H9 (cell line): ENCODE measurements at regions not wholly inside any gene's neighbourhood (a gene's known extent, or its start where the extent isn't known, plus 50 kb on each side); places are given as distances from the start of the nearest gene placed in this dataset.

ENCODE experiments used
- DNase-seq: peaks from one replicate; pipeline ENCODE4 v3.0.0-alpha.2; 2017
- H2AFZ ChIP-seq: one replicate; pipeline ENCODE4 v1.6.1; 2013; ENCODE audit warnings: mild to moderate bottlenecking, low read length, control low read depth, moderate library complexity
- H2AK5ac ChIP-seq: 2 replicates; pipeline ENCODE4 v1.6.1; 2013; ENCODE audit warnings: low read length, control low read depth, mixed read lengths; ENCODE audit not compliant: insufficient read length
- H2BK120ac ChIP-seq: one replicate; pipeline ENCODE4 v1.6.1; 2013; ENCODE audit warnings: low read depth, mild to moderate bottlenecking, low read length, control low read depth, inconsistent platforms; ENCODE audit not compliant: poor library complexity, severe bottlenecking
- H2BK12ac ChIP-seq: 2 replicates; pipeline ENCODE4 v1.6.1; 2013; ENCODE audit warnings: low read length, control low read depth, mixed read lengths, low read depth; ENCODE audit not compliant: insufficient read length
- H2BK15ac ChIP-seq: 2 replicates; pipeline ENCODE4 v1.6.1; 2013; ENCODE audit warnings: low read depth, low read length, control low read depth
- H2BK20ac ChIP-seq: one replicate; pipeline ENCODE4 v1.6.1; 2013; ENCODE audit warnings: low read depth, mild to moderate bottlenecking, low read length, control low read depth, inconsistent platforms; ENCODE audit not compliant: poor library complexity, severe bottlenecking
- H2BK5ac ChIP-seq: 2 replicates; pipeline ENCODE4 v1.6.1; 2013; ENCODE audit warnings: low read length, control low read depth, mixed read lengths; ENCODE audit not compliant: insufficient read length
- H3K14ac ChIP-seq: 2 replicates; pipeline ENCODE4 v1.6.1; 2013; ENCODE audit warnings: low read length, control low read depth; ENCODE audit not compliant: insufficient read depth
- H3K18ac ChIP-seq: 2 replicates; pipeline ENCODE4 v1.6.1; 2013; ENCODE audit warnings: low read depth, mild to moderate bottlenecking, mixed read lengths, low read length, control low read depth; ENCODE audit not compliant: insufficient read length
- H3K23ac ChIP-seq: 2 replicates; pipeline ENCODE4 v1.6.1; 2013; ENCODE audit warnings: low read length, control low read depth, mixed read lengths, low read depth; ENCODE audit not compliant: insufficient read length
- H3K23me2 ChIP-seq: 2 replicates; pipeline ENCODE4 v1.6.1; 2013; ENCODE audit warnings: low read depth, mild to moderate bottlenecking, mixed read lengths, low read length, control low read depth; ENCODE audit not compliant: insufficient read length, poor library complexity, severe bottlenecking
- H3K27ac ChIP-seq: 2 replicates; pipeline ENCODE4 v1.5.1; 2013; ENCODE audit warnings: low read length, control low read depth, mixed read lengths, low read depth; ENCODE audit not compliant: insufficient read length
- H3K27me3 ChIP-seq: 2 replicates; pipeline ENCODE4 v1.6.1; 2013; ENCODE audit warnings: low read length, control low read depth, inconsistent platforms; ENCODE audit not compliant: insufficient read depth
- H3K4ac ChIP-seq: 2 replicates; pipeline ENCODE4 v1.6.1; 2013; ENCODE audit warnings: low read depth, mild to moderate bottlenecking, control low read depth, inconsistent platforms, low read length, moderate library complexity
- H3K4me1 ChIP-seq: 2 replicates; pipeline ENCODE4 v1.6.1; 2013; ENCODE audit warnings: low read length, control low read depth, inconsistent platforms; ENCODE audit not compliant: insufficient read depth
- H3K4me2 ChIP-seq: 2 replicates; pipeline ENCODE4 v1.6.1; 2013; ENCODE audit warnings: low read length, control low read depth, mixed read lengths; ENCODE audit not compliant: insufficient read length, insufficient read depth
- H3K56ac ChIP-seq: 2 replicates; pipeline ENCODE4 v1.6.1; 2013; ENCODE audit warnings: low read depth, mild to moderate bottlenecking, mixed read lengths, low read length, control low read depth; ENCODE audit not compliant: insufficient read length
- H3K79me1 ChIP-seq: 2 replicates; pipeline ENCODE4 v1.6.1; 2013; ENCODE audit warnings: low read depth, mild to moderate bottlenecking, moderate library complexity, low read length, control low read depth, inconsistent platforms; ENCODE audit not compliant: insufficient read depth, poor library complexity, severe bottlenecking
- H3K79me2 ChIP-seq: 2 replicates; pipeline ENCODE4 v1.6.1; 2013; ENCODE audit warnings: low read length, control low read depth, inconsistent platforms; ENCODE audit not compliant: insufficient read depth
- H3K9ac ChIP-seq: 2 replicates; pipeline ENCODE4 v1.6.1; 2013; ENCODE audit warnings: low read length, control low read depth, mixed read lengths; ENCODE audit not compliant: insufficient read length; ENCODE audit errors: extremely low read depth
- H3K9me3 ChIP-seq: one replicate; pipeline ENCODE4 v1.6.1; 2013; ENCODE audit warnings: low read depth, low read length, inconsistent platforms; ENCODE audit not compliant: control insufficient read depth
- H3T11ph ChIP-seq: one replicate; pipeline ENCODE4 v1.6.1; 2013; ENCODE audit warnings: mild to moderate bottlenecking, low read length, control low read depth, inconsistent platforms
- H4K20me1 ChIP-seq: one replicate; pipeline ENCODE4 v1.6.1; 2013; ENCODE audit not compliant: control insufficient read depth, insufficient read length, insufficient read depth
- H4K5ac ChIP-seq: 2 replicates; pipeline ENCODE4 v1.6.1; 2013; ENCODE audit warnings: low read depth, mild to moderate bottlenecking, mixed read lengths, low read length, control low read depth; ENCODE audit not compliant: insufficient read length
- H4K8ac ChIP-seq: replicated peaks from 2 replicates; pipeline ENCODE4 v1.6.1; 2013; ENCODE audit warnings: low read length, control low read depth, mixed read lengths, low read depth; ENCODE audit not compliant: insufficient read length
- H4K91ac ChIP-seq: 2 replicates; pipeline ENCODE4 v1.6.1; 2013; ENCODE audit warnings: low read depth, mild to moderate bottlenecking, moderate library complexity, mixed read lengths, low read length, control low read depth; ENCODE audit not compliant: insufficient read length
- H3K27ac Mint-ChIP-seq, 3 experiments: 2 replicates in 2 of 3; 3 replicates in 1 of 3; pipeline ENCODE4 v1.8.0; 2020 to 2021; ENCODE audit warnings: mixed read lengths in 3 of 3, mild to moderate bottlenecking in 1 of 3, moderate library complexity in 1 of 3
- H3K27me3 Mint-ChIP-seq: 2 replicates; pipeline ENCODE4 v1.8.0; 2021; ENCODE audit warnings: low read depth, mild to moderate bottlenecking, moderate library complexity, mixed read lengths
- H3K36me3 Mint-ChIP-seq, 3 experiments: 2 replicates in 2 of 3; 3 replicates in 1 of 3; pipeline ENCODE4 v1.8.0; 2020 to 2021; ENCODE audit warnings: low read depth in 3 of 3, mixed read lengths in 3 of 3; ENCODE audit not compliant: insufficient read depth in 1 of 3
- H3K4me1 Mint-ChIP-seq, 2 experiments: 2 replicates each; pipeline ENCODE4 v1.8.0; 2020; ENCODE audit warnings: mixed read lengths in 2 of 2
- H3K4me3 Mint-ChIP-seq, 2 experiments: 2 replicates in 1 of 2; 3 replicates in 1 of 2; pipeline ENCODE4 v1.8.0; 2020 to 2021; ENCODE audit warnings: mild to moderate bottlenecking in 2 of 2, mixed read lengths in 2 of 2, moderate library complexity in 1 of 2
- H3K9me3 Mint-ChIP-seq, 2 experiments: 2 replicates in 1 of 2; 3 replicates in 1 of 2; pipeline ENCODE4 v1.8.0; 2020; ENCODE audit warnings: mild to moderate bottlenecking in 2 of 2, mixed read lengths in 2 of 2, moderate library complexity in 1 of 2
- WGBS: extraction: QIAGEN DNeasy Blood & Tissue Kit; methylation state at CpG from one replicate; pipeline ENCODE4 v1.1.7; 2013; ENCODE audit warnings: missing lambda C conversion rate, low lambda C conversion rate, mixed read lengths; ENCODE audit not compliant: insufficient read length; ENCODE audit errors: extremely low coverage; 5-methylcytosine and 5-hydroxymethylcytosine counted together
- TF ChIP-seq, protein P1 (sequence below): fragments of 200-600 bp; sonication (generic); conservative IDR thresholded peaks from 3 replicates; pipeline ENCODE4 v1.8.0; 2021; ENCODE audit warnings: antibody characterized with exemption, mild to moderate bottlenecking

GRCh38 chr4:80125252-80126177, 52.5 kb upstream of the ANTXR2 start:
- Histone ChIP-seq H3K4me2 (no peak overlapping the region), H3K4ac (no peak overlapping the region), H2BK12ac (no peak overlapping the region), H3K79me1 (no peaks in the 10 kb centered on the region), H2BK5ac (no peak overlapping the region), H2BK20ac (no peak overlapping the region), H3T11ph (no peak overlapping the region), H2AFZ (no peak overlapping the region), H3K9me3 (no peaks in the 10 kb centered on the region), H3K27me3 (no peaks in the 10 kb centered on the region), H2BK120ac (no peak overlapping the region), H3K23me2 (no peaks in the 10 kb centered on the region), H4K91ac (no peak overlapping the region), H3K9ac (no peak overlapping the region), H3K56ac (no peak overlapping the region), H3K23ac (no peak overlapping the region), H3K4me1 (no peaks in the 10 kb centered on the region), H3K27ac (no peak overlapping the region), H2BK15ac (no peak overlapping the region), H4K20me1 (no peaks in the 10 kb centered on the region), H3K79me2 (no peaks in the 10 kb centered on the region), H2AK5ac (no peak overlapping the region), H4K8ac (no peak overlapping the region), H3K18ac (no peak overlapping the region), H3K14ac (no peak overlapping the region), H4K5ac (no peak overlapping the region)
- WGBS = no CpG with 5 or more reads among the region's 4 CpGs
- Mint-ChIP-seq H3K27ac (peak overlapping the region in 1 of 3 experiments; percentile 81; a peak in 1 of 7 replicates), H3K36me3 (no peaks in the 10 kb centered on the region), H3K27me3 (no peaks in the 10 kb centered on the region), H3K9me3 (no peaks in the 10 kb centered on the region; a peak in 1 of 5 replicates), H3K4me3 (no peak overlapping the region), H3K4me1 (peaks cover 4 to 6% of the 10 kb centered on the region in 2 experiments; a peak in 3 of 4 replicates)
- no peak for DNase-seq
- TF ChIP-seq, protein P1, sequence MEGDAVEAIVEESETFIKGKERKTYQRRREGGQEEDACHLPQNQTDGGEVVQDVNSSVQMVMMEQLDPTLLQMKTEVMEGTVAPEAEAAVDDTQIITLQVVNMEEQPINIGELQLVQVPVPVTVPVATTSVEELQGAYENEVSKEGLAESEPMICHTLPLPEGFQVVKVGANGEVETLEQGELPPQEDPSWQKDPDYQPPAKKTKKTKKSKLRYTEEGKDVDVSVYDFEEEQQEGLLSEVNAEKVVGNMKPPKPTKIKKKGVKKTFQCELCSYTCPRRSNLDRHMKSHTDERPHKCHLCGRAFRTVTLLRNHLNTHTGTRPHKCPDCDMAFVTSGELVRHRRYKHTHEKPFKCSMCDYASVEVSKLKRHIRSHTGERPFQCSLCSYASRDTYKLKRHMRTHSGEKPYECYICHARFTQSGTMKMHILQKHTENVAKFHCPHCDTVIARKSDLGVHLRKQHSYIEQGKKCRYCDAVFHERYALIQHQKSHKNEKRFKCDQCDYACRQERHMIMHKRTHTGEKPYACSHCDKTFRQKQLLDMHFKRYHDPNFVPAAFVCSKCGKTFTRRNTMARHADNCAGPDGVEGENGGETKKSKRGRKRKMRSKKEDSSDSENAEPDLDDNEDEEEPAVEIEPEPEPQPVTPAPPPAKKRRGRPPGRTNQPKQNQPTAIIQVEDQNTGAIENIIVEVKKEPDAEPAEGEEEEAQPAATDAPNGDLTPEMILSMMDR = peak; percentile 60
